K562 (cell line): ENCODE measurements at regions not wholly inside any gene's neighbourhood (a gene's known extent, or its start where the extent isn't known, plus 50 kb on each side); places are given as distances from the start of the nearest gene placed in this dataset.

Experiments used
- ATAC-seq: fragments of 200-7000 bp; cut with Tn5 transposase; 3 replicates; pipeline ENCODE4 v1.9.1; 2020; ENCODE audit warnings: moderate library complexity
- BruUV-seq: library from RNA; stranded (reverse); fragments of 400-500 nt; replicated peaks from 2 replicates; lab custom pipeline; 2021; lab: Mats Ljungman, UMichigan
- CTCF ChIA-PET: fragments of 300-600 bp; formaldehyde crosslinking; extraction: SDS; loops from one replicate; lab custom pipeline; 2021; ENCODE audit warnings: low intra/inter-chr PET ratio; lab: Yijun Ruan, JAX
- POLR2A ChIA-PET: fragments of 300-600, 350-650 bp; sonication (Branson Sonifier 250); formaldehyde crosslinking; extraction: SDS; loops from one replicate; lab custom pipeline; 2021; ENCODE audit warnings: antibody characterized with exemption, inconsistent platforms; lab: Yijun Ruan, JAX
- DNase-seq, 4 experiments: peaks; one replicate each; pipeline versions ENCODE4 v3.0.0 to v3.0.0-alpha.2; 2011 to 2018; ENCODE audit warnings: low spot score in 3 of 4, mixed read lengths in 3 of 4; ENCODE audit errors: extremely low read depth in 1 of 4
- FAIRE-seq: peaks from 2 replicates; lab custom pipeline; 2011; peaks lifted over from hg19 to GRCh38; lab: Jason Lieb, UNC
- H2AFZ ChIP-seq: 2 replicates; pipeline ENCODE4 v1.6.0; 2011; ENCODE audit warnings: low read depth, low read length, control low read depth, inconsistent platforms
- H3K27ac ChIP-seq: fragments of 200-600 bp; 3 replicates; pipeline ENCODE4 v1.8.0; 2011; ENCODE audit warnings: low read depth, mild to moderate bottlenecking, control low read depth, inconsistent platforms, low read length, moderate library complexity, mixed read lengths; ENCODE audit errors: extremely low read depth
- H3K27me3 ChIP-seq, 2 experiments: fragments of 300-600 bp in 1 of 2; 2 replicates in 1 of 2; 3 replicates in 1 of 2; pipeline versions ENCODE4 v1.6.0 to v1.8.0; 2011; ENCODE audit warnings: inconsistent platforms in 2 of 2, low read length in 2 of 2, mild to moderate bottlenecking in 1 of 2, mixed read lengths in 1 of 2, moderate library complexity in 1 of 2; ENCODE audit not compliant: control insufficient read depth in 2 of 2, insufficient read depth in 2 of 2
- H3K36me3 ChIP-seq: fragments of 300-600 bp; 3 replicates; pipeline ENCODE4 v1.8.0; 2011; ENCODE audit warnings: mild to moderate bottlenecking, low read length, inconsistent platforms; ENCODE audit not compliant: control insufficient read depth, insufficient read depth
- H3K4me1 ChIP-seq, 2 experiments: fragments of 200-600 bp in 1 of 2; replicated peaks in 1 of 2; 2 replicates in 1 of 2; 3 replicates in 1 of 2; pipeline versions ENCODE4 v1.5.1 to v1.8.0; 2011; ENCODE audit warnings: inconsistent platforms in 2 of 2, low read length in 2 of 2, mild to moderate bottlenecking in 1 of 2, mixed read lengths in 1 of 2, moderate library complexity in 1 of 2; ENCODE audit not compliant: control insufficient read depth in 2 of 2, insufficient read depth in 2 of 2
- H3K4me2 ChIP-seq: 2 replicates; pipeline ENCODE4 v1.6.1; 2011; ENCODE audit warnings: low read length, control low read depth, inconsistent platforms, mixed read lengths; ENCODE audit not compliant: insufficient read depth
- H3K4me3 ChIP-seq: fragments of 200-600 bp; sonication (generic), shearing (Covaris generic); 2 replicates; pipeline ENCODE4 v1.5.1; 2016; ENCODE audit warnings: control low read depth, inconsistent platforms
- H3K79me2 ChIP-seq: fragments of 200-600 bp; 3 replicates; pipeline ENCODE4 v1.8.0; 2011; ENCODE audit warnings: low read length, inconsistent platforms; ENCODE audit not compliant: control insufficient read depth, insufficient read depth
- H3K9ac ChIP-seq, 2 experiments: 2 replicates each; pipeline versions ENCODE4 v1.6.0 to v1.6.1; 2011; ENCODE audit warnings: low read depth in 2 of 2, low read length in 2 of 2, control low read depth in 1 of 2, inconsistent platforms in 1 of 2, mild to moderate bottlenecking in 1 of 2, mixed read lengths in 1 of 2; ENCODE audit not compliant: insufficient read depth in 1 of 2
- H3K9me1 ChIP-seq: one replicate; pipeline ENCODE4 v1.6.0; 2011; ENCODE audit warnings: inconsistent platforms, mild to moderate bottlenecking, low read length, moderate library complexity; ENCODE audit not compliant: control insufficient read depth, insufficient read depth
- H3K9me3 ChIP-seq: replicated peaks from 2 replicates; pipeline ENCODE4 v1.5.1; 2011; ENCODE audit warnings: low read depth, low read length, inconsistent platforms; ENCODE audit not compliant: control insufficient read depth, insufficient read depth
- H4K20me1 ChIP-seq: replicated peaks from 2 replicates; pipeline ENCODE4 v1.6.1; 2011; ENCODE audit warnings: low read length, inconsistent platforms, mixed read lengths; ENCODE audit not compliant: control insufficient read depth, insufficient read depth
- BMI1 ChIP-seq: fragments of 150-350 bp; IDR thresholded peaks from 2 replicates; pipeline ENCODE4 v1.6.1; 2014; ENCODE audit warnings: low read length
- CBFB ChIP-seq: sonication (generic); formaldehyde crosslinking; IDR thresholded peaks from 2 replicates; pipeline ENCODE4 v1.4.0; 2020; ENCODE audit warnings: mild to moderate bottlenecking, missing genetic modification reagents
- CTCF ChIP-seq, 3 experiments: IDR thresholded peaks in 2 of 3; conservative IDR thresholded peaks in 1 of 3; 2 replicates each; pipeline ENCODE4 v1.5.1; 2011 to 2012; ENCODE audit warnings: low read length in 3 of 3, mild to moderate bottlenecking in 3 of 3, control low read depth in 2 of 3, improper control_type of control experiment in 1 of 3, inconsistent platforms in 1 of 3, low read depth in 1 of 3, mixed read lengths in 1 of 3, moderate library complexity in 1 of 3; ENCODE audit not compliant: insufficient read depth in 2 of 3
- DACH1 ChIP-seq: fragments of 450-650 bp; IDR thresholded peaks from 2 replicates; pipeline ENCODE4 v1.6.1; 2018; ENCODE audit not compliant: partially characterized antibody
- GTF2F1 ChIP-seq: IDR thresholded peaks from 2 replicates; pipeline ENCODE4 v1.6.1; 2011; ENCODE audit warnings: low read depth, low read length, improper control_type of control experiment
- HDAC8 ChIP-seq: fragments of 450-650 bp; IDR thresholded peaks from 2 replicates; pipeline ENCODE4 v1.6.1; 2016; ENCODE audit warnings: mild to moderate bottlenecking, missing genetic modification characterization, moderate library complexity, missing compliant biosample characterization
- JUN ChIP-seq, 2 experiments: sonication (generic) in 1 of 2; formaldehyde crosslinking in 1 of 2; IDR thresholded peaks; 2 replicates each; pipeline versions ENCODE4 v1.6.1 to v1.8.0; 2012 to 2022; ENCODE audit warnings: borderline replicate concordance in 2 of 2, mild to moderate bottlenecking in 2 of 2, improper control_type of control experiment in 1 of 2, low read depth in 1 of 2, low read length in 1 of 2, missing genetic modification reagents in 1 of 2
- KLF6 ChIP-seq: fragments of 250-450 bp; sonication (Bioruptor Pico); IDR thresholded peaks from 2 replicates; pipeline ENCODE4 v1.4.0; 2020; ENCODE audit warnings: mild to moderate bottlenecking, moderate library complexity, borderline replicate concordance
- MXI1 ChIP-seq: IDR thresholded peaks from 2 replicates; pipeline ENCODE4 v1.6.1; 2011; ENCODE audit warnings: low read depth, mild to moderate bottlenecking, improper control_type of control experiment, low read length
- PHB2 ChIP-seq: fragments of 450-650 bp; IDR thresholded peaks from 2 replicates; pipeline ENCODE4 v1.6.1; 2017; ENCODE audit warnings: low read depth
- PPARD ChIP-seq: fragments of 250-450 bp; sonication (Bioruptor Pico); IDR thresholded peaks from 2 replicates; pipeline ENCODE4 v1.8.0; 2022; ENCODE audit warnings: inconsistent platforms, mild to moderate bottlenecking, moderate library complexity
- PRPF4 ChIP-seq: fragments of 200-400 bp; formaldehyde crosslinking; IDR thresholded peaks from one replicate; pipeline ENCODE4 v1.6.1; 2017; ENCODE audit warnings: low read length, low read depth, mild to moderate bottlenecking; ENCODE audit not compliant: insufficient read depth, poor library complexity, severe bottlenecking
- SRF ChIP-seq, 2 experiments: fragments of 250-450, 450-650 bp in 1 of 2; sonication (Bioruptor Pico) in 1 of 2; sonication (generic) in 1 of 2; formaldehyde crosslinking; IDR thresholded peaks; 2 replicates each; pipeline versions ENCODE4 v1.5.0 to v1.5.1; 2020 to 2022; ENCODE audit warnings: mild to moderate bottlenecking in 1 of 2, missing genetic modification reagents in 1 of 2
- SRSF1 ChIP-seq: fragments of 200-400 bp; formaldehyde crosslinking; IDR thresholded peaks from 2 replicates; pipeline ENCODE4 v1.6.1; 2017; ENCODE audit warnings: mild to moderate bottlenecking, low read depth, low read length, moderate library complexity
- ZBTB1 ChIP-seq: sonication (generic); formaldehyde crosslinking; IDR thresholded peaks from 2 replicates; pipeline ENCODE4 v1.8.1; 2023; ENCODE audit warnings: missing genetic modification reagents, low read depth, mild to moderate bottlenecking, borderline replicate concordance
- ZNF165 ChIP-seq: fragments of 250-450 bp; sonication (Bioruptor Pico); IDR thresholded peaks from 2 replicates; pipeline ENCODE4 v1.4.0; 2020; ENCODE audit warnings: borderline replicate concordance
- ZNF639 ChIP-seq, 2 experiments: fragments of 200-800 bp in 1 of 2; sonication (Bioruptor generic) in 1 of 2; sonication (generic) in 1 of 2; formaldehyde crosslinking in 1 of 2; IDR thresholded peaks in 1 of 2; conservative IDR thresholded peaks in 1 of 2; 2 replicates each; pipeline versions ENCODE4 v1.5.0 to v1.6.1; 2016 to 2020; ENCODE audit warnings: missing compliant biosample characterization in 1 of 2, missing genetic modification characterization in 1 of 2, missing genetic modification reagents in 1 of 2
- ZNF668 ChIP-seq: fragments of 250-450 bp; sonication (Bioruptor Pico); IDR thresholded peaks from 2 replicates; pipeline ENCODE4 v1.8.0; 2022; ENCODE audit warnings: mild to moderate bottlenecking, inconsistent platforms
- ZNF79 ChIP-seq: fragments of 250-450 bp; sonication (Bioruptor Pico); IDR thresholded peaks from 2 replicates; pipeline ENCODE4 v1.4.0; 2020; ENCODE audit warnings: low read depth, mild to moderate bottlenecking, moderate library complexity
- WGBS: fragments of 100-300 bp; shearing (Covaris generic); methylation state at CpG from one replicate; pipeline ENCODE4 v1.1.6; 2016; ENCODE audit warnings: low coverage, mixed read lengths; ENCODE audit not compliant: insufficient coverage; ENCODE audit errors: missing lambda C conversion rate; 5-methylcytosine and 5-hydroxymethylcytosine counted together
- in situ Hi-C: fragments of 300-500 bp; cut with MboI; formaldehyde crosslinking; loops from 4 replicates; pipeline ENCODE4 v1.15.0; 2018; ENCODE audit warnings: inconsistent platforms, mixed read lengths
- intact Hi-C: fragments of 100-400 bp; cut with micrococcal nuclease; formaldehyde crosslinking; loops from 2 replicates; pipeline ENCODE4 v1.14.2; 2022

- TF ChIP-seq CTCF (IDR thresholded peaks at IDR 0.05 in 2 of 3, conservative IDR thresholded peaks at IDR 0.05 in 1 of 3; ENCODE audit: insufficient read depth in 2 of 3, low read depth in 1 of 3, low read length in 3 of 3), result no peak
These were observed 61.8 kb upstream of the ADA2 start (continued) for GRCh38 chr22:17281026-17281425.

GRCh38 chr22:17272511-17272991, 53.3 kb upstream of the ADA2 start:
- Histone ChIP-seq H3K9me3 (no peaks in the 10 kb centered on the region), H3K4me1 (no peaks in the 10 kb centered on the region; a peak in 1 of 5 replicates), H2AFZ (no peak overlapping the region), H3K27ac (no peak overlapping the region), H3K36me3 (no peaks in the 10 kb centered on the region), H3K4me2 (no peak overlapping the region), H3K79me2 (no peaks in the 10 kb centered on the region), H3K4me3 (no peak overlapping the region), H3K27me3 (peaks cover 5 to 17% of the 10 kb centered on the region in 2 experiments; a peak in 2 of 5 replicates), H4K20me1 (no peaks in the 10 kb centered on the region), H3K9me1 (no peaks in the 10 kb centered on the region), H3K9ac (no peak overlapping the region)
- ATAC-seq (no peak), DNase-seq (no peak), FAIRE-seq (no peak)
- in situ Hi-C loops (no loop called here), intact Hi-C loops (loop anchor here (10.0 kb wide), 1 partner anchor 52 kb away; no protein-coding TSS in a partner anchor)
- CTCF ChIA-PET, result no interaction called here
- WGBS, result 0% methylated on average over 4 of the region's 4 CpGs
- no TSS peak for BruUV-seq
- POLR2A ChIA-PET, result interaction anchor here (0.6 to 1.2 kb wide), 2 partner anchors 20 to 30 kb away, joined by 3 read pairs; no protein-coding TSS in a partner anchor
- TF ChIP-seq ZBTB1 (CRISPR knock-in tag), result no peak
- TF ChIP-seq SRSF1, result no peak
- TF ChIP-seq PPARD (CRISPR knock-in tag), result no peak
- no peak for TF ChIP-seq DACH1
- no peak for TF ChIP-seq HDAC8 (tag)
- no peak for TF ChIP-seq GTF2F1
- no peak for TF ChIP-seq ZNF668 (CRISPR knock-in tag)
- TF ChIP-seq BMI1, result no peak
- no peak for TF ChIP-seq KLF6 (CRISPR knock-in tag)
- TF ChIP-seq JUN (IDR thresholded peaks at IDR 0.05; ENCODE audit: borderline replicate concordance, low read depth, low read length), result no peak
- no peak for TF ChIP-seq JUN (CRISPR knock-in tag; IDR thresholded peaks at IDR 0.05; ENCODE audit: borderline replicate concordance)
- no peak for TF ChIP-seq ZNF79
- no peak for TF ChIP-seq MXI1
- TF ChIP-seq PRPF4, result no peak
- no peak for TF ChIP-seq SRF (CRISPR knock-in tag; IDR thresholded peaks at IDR 0.05)
- no peak for TF ChIP-seq PHB2
- no peak for TF ChIP-seq ZNF165 (CRISPR knock-in tag)
- TF ChIP-seq CBFB (CRISPR knock-in tag), result no peak
- TF ChIP-seq ZNF639 (CRISPR knock-in tag; conservative IDR thresholded peaks at IDR 0.05 in 1 of 2, IDR thresholded peaks at IDR 0.05 in 1 of 2), result no peak
